ENCODE measurements at regions not wholly inside any gene's neighbourhood (a gene's known extent, or its start where the extent isn't known, plus 50 kb on each side); places are given as distances from the start of the nearest gene placed in this dataset.
"Not testable (repeated sequence)": the region's sequence is repeated elsewhere in the genome, so short reads cannot be mapped to it uniquely, and the experiment has no call there.

GRCh38 chr3:163707659-163708058, 1370.6 kb downstream of the SI start:
- no peak overlapping the region for H3K9ac ChIP-seq (ENCODE audit: low read depth, low read length)

GRCh38 chr3:163698221-163698620, 1380.1 kb downstream of the SI start:
- H3K27ac ChIP-seq (ENCODE audit: low read length); H3K9ac ChIP-seq (ENCODE audit: low read depth, low read length); H3K4me1 ChIP-seq (ENCODE audit: insufficient read depth, low read length); H3K36me3 ChIP-seq (ENCODE audit: insufficient read depth, low read depth, low read length); H3K27me3 ChIP-seq (ENCODE audit: insufficient read depth, low read length); H3K4me3 ChIP-seq (ENCODE audit: low read length); H3K9me3 ChIP-seq (ENCODE audit: insufficient read depth, low read depth, low read length): not testable (repeated sequence)

More at GRCh38 chr3:163707659-163708058, 1370.6 kb downstream of the SI start:
- Histone ChIP-seq H3K36me3 (ENCODE audit: insufficient read depth, low read depth, low read length) (no peaks in the 10 kb centered on the region), H3K9me3 (ENCODE audit: insufficient read depth, low read depth, low read length) (no peaks in the 10 kb centered on the region), H3K27me3 (ENCODE audit: insufficient read depth, low read length) (no peaks in the 10 kb centered on the region), H3K4me3 (ENCODE audit: low read length) (no peak overlapping the region), H3K4me1 (ENCODE audit: insufficient read depth, low read length) (no peaks in the 10 kb centered on the region), H3K27ac (ENCODE audit: low read length) (no peak overlapping the region)

- Histone ChIP-seq H3K4me1 (ENCODE audit: insufficient read depth, low read length) (no peaks in the 10 kb centered on the region), H3K36me3 (ENCODE audit: insufficient read depth, low read depth, low read length) (no peaks in the 10 kb centered on the region), H3K27ac (ENCODE audit: low read length) (no peak overlapping the region), H3K9me3 (ENCODE audit: insufficient read depth, low read depth, low read length) (peaks cover 9% of the 10 kb centered on the region), H3K9ac (ENCODE audit: low read depth, low read length) (no peak overlapping the region), H3K27me3 (ENCODE audit: insufficient read depth, low read length) (no peaks in the 10 kb centered on the region), H3K4me3 (ENCODE audit: low read length) (no peak overlapping the region)
These were observed 1385.8 kb downstream of the SI start for GRCh38 chr3:163692494-163692893.

GRCh38 chr3:163684651-163685050, 1393.6 kb downstream of the SI start:
- Histone ChIP-seq H3K4me1 (ENCODE audit: insufficient read depth, low read length) (no peaks in the 10 kb centered on the region), H3K27ac (ENCODE audit: low read length) (no peak overlapping the region), H3K9me3 (ENCODE audit: insufficient read depth, low read depth, low read length) (peaks cover 7% of the 10 kb centered on the region), H3K36me3 (ENCODE audit: insufficient read depth, low read depth, low read length) (no peaks in the 10 kb centered on the region), H3K4me3 (ENCODE audit: low read length) (no peak overlapping the region), H3K27me3 (ENCODE audit: insufficient read depth, low read length) (no peaks in the 10 kb centered on the region), H3K9ac (ENCODE audit: low read depth, low read length) (no peak overlapping the region)

GRCh38 chr3:163672954-163673353, 1405.3 kb downstream of the SI start:
- H3K27ac ChIP-seq (ENCODE audit: low read length), result no peak overlapping the region
- no peaks in the 10 kb centered on the region for H3K4me1 ChIP-seq (ENCODE audit: insufficient read depth, low read length)
- no peaks in the 10 kb centered on the region for H3K9me3 ChIP-seq (ENCODE audit: insufficient read depth, low read depth, low read length)
- H3K9ac ChIP-seq (ENCODE audit: low read depth, low read length), result no peak overlapping the region
- no peak overlapping the region for H3K4me3 ChIP-seq (ENCODE audit: low read length)
- no peaks in the 10 kb centered on the region for H3K36me3 ChIP-seq (ENCODE audit: insufficient read depth, low read depth, low read length)
- no peaks in the 10 kb centered on the region for H3K27me3 ChIP-seq (ENCODE audit: insufficient read depth, low read length)

- H3K27me3 ChIP-seq (ENCODE audit: insufficient read depth, low read length), result no peaks in the 10 kb centered on the region
- no peaks in the 10 kb centered on the region for H3K4me1 ChIP-seq (ENCODE audit: insufficient read depth, low read length)
- H3K9ac ChIP-seq (ENCODE audit: low read depth, low read length), result no peak overlapping the region
- no peak overlapping the region for H3K27ac ChIP-seq (ENCODE audit: low read length)
- no peak overlapping the region for H3K4me3 ChIP-seq (ENCODE audit: low read length)
- H3K9me3 ChIP-seq (ENCODE audit: insufficient read depth, low read depth, low read length), result no peaks in the 10 kb centered on the region
- no peaks in the 10 kb centered on the region for H3K36me3 ChIP-seq (ENCODE audit: insufficient read depth, low read depth, low read length)
These were observed 1407.1 kb downstream of the SI start for GRCh38 chr3:163671201-163671600.

- H3K9ac ChIP-seq (ENCODE audit: low read depth, low read length), result no peak overlapping the region
- no peak overlapping the region for H3K4me3 ChIP-seq (ENCODE audit: low read length)
- H3K27ac ChIP-seq (ENCODE audit: low read length), result no peak overlapping the region
- no peaks in the 10 kb centered on the region for H3K9me3 ChIP-seq (ENCODE audit: insufficient read depth, low read depth, low read length)
- no peaks in the 10 kb centered on the region for H3K36me3 ChIP-seq (ENCODE audit: insufficient read depth, low read depth, low read length)
- H3K27me3 ChIP-seq (ENCODE audit: insufficient read depth, low read length), result no peaks in the 10 kb centered on the region
- no peaks in the 10 kb centered on the region for H3K4me1 ChIP-seq (ENCODE audit: insufficient read depth, low read length)
These were observed 1413.8 kb downstream of the SI start for GRCh38 chr3:163664466-163664865.

- Histone ChIP-seq H3K9me3 (ENCODE audit: insufficient read depth, low read depth, low read length) (no peaks in the 10 kb centered on the region), H3K4me3 (ENCODE audit: low read length) (no peak overlapping the region), H3K36me3 (ENCODE audit: insufficient read depth, low read depth, low read length) (no peaks in the 10 kb centered on the region), H3K4me1 (ENCODE audit: insufficient read depth, low read length) (no peaks in the 10 kb centered on the region), H3K27ac (ENCODE audit: low read length) (no peak overlapping the region), H3K9ac (ENCODE audit: low read depth, low read length) (no peak overlapping the region), H3K27me3 (ENCODE audit: insufficient read depth, low read length) (no peaks in the 10 kb centered on the region)
These were observed 1421.2 kb downstream of the SI start for GRCh38 chr3:163657088-163657487.

- Histone ChIP-seq H3K9ac (ENCODE audit: low read depth, low read length) (no peak overlapping the region), H3K27ac (ENCODE audit: low read length) (no peak overlapping the region)
These were observed 1423.3 kb downstream of the SI start for GRCh38 chr3:163655021-163655420.

GRCh38 chr3:163644172-163644571, 1434.1 kb downstream of the SI start:
- H3K4me1 ChIP-seq (ENCODE audit: insufficient read depth, low read length), result no peaks in the 10 kb centered on the region
- no peak overlapping the region for H3K27ac ChIP-seq (ENCODE audit: low read length)

More at GRCh38 chr3:163655021-163655420, 1423.3 kb downstream of the SI start:
- Histone ChIP-seq H3K4me3 (ENCODE audit: low read length) (no peak overlapping the region), H3K9me3 (ENCODE audit: insufficient read depth, low read depth, low read length) (no peaks in the 10 kb centered on the region), H3K27me3 (ENCODE audit: insufficient read depth, low read length) (no peaks in the 10 kb centered on the region), H3K36me3 (ENCODE audit: insufficient read depth, low read depth, low read length) (no peaks in the 10 kb centered on the region), H3K4me1 (ENCODE audit: insufficient read depth, low read length) (no peaks in the 10 kb centered on the region)

GRCh38 chr3:163632722-163633121, 1445.6 kb downstream of the SI start:
- Histone ChIP-seq H3K4me3 (ENCODE audit: low read length) (no peak overlapping the region), H3K9me3 (ENCODE audit: insufficient read depth, low read depth, low read length) (no peaks in the 10 kb centered on the region), H3K9ac (ENCODE audit: low read depth, low read length) (no peak overlapping the region), H3K4me1 (ENCODE audit: insufficient read depth, low read length) (no peaks in the 10 kb centered on the region), H3K27ac (ENCODE audit: low read length) (no peak overlapping the region), H3K27me3 (ENCODE audit: insufficient read depth, low read length) (no peaks in the 10 kb centered on the region), H3K36me3 (ENCODE audit: insufficient read depth, low read depth, low read length) (no peaks in the 10 kb centered on the region)

More at GRCh38 chr3:163644172-163644571, 1434.1 kb downstream of the SI start:
- H3K27me3 ChIP-seq (ENCODE audit: insufficient read depth, low read length), result no peaks in the 10 kb centered on the region
- H3K36me3 ChIP-seq (ENCODE audit: insufficient read depth, low read depth, low read length), result no peaks in the 10 kb centered on the region
- H3K9me3 ChIP-seq (ENCODE audit: insufficient read depth, low read depth, low read length), result no peaks in the 10 kb centered on the region; the same call in 1 of the 2 replicates
- H3K4me3 ChIP-seq (ENCODE audit: low read length), result no peak overlapping the region
- no peak overlapping the region for H3K9ac ChIP-seq (ENCODE audit: low read depth, low read length)

- no peaks in the 10 kb centered on the region for H3K36me3 ChIP-seq (ENCODE audit: insufficient read depth, low read depth, low read length)
These were observed 1451.5 kb downstream of the SI start for GRCh38 chr3:163626753-163627152.

GRCh38 chr3:163622384-163622783, 1455.9 kb downstream of the SI start:
- Histone ChIP-seq H3K36me3 (ENCODE audit: insufficient read depth, low read depth, low read length) (no peaks in the 10 kb centered on the region), H3K9me3 (ENCODE audit: insufficient read depth, low read depth, low read length) (no peaks in the 10 kb centered on the region), H3K9ac (ENCODE audit: low read depth, low read length) (no peak overlapping the region), H3K4me1 (ENCODE audit: insufficient read depth, low read length) (no peaks in the 10 kb centered on the region), H3K4me3 (ENCODE audit: low read length) (no peak overlapping the region), H3K27ac (ENCODE audit: low read length) (no peak overlapping the region), H3K27me3 (ENCODE audit: insufficient read depth, low read length) (no peaks in the 10 kb centered on the region)

More at GRCh38 chr3:163626753-163627152, 1451.5 kb downstream of the SI start:
- Histone ChIP-seq H3K9ac (ENCODE audit: low read depth, low read length) (no peak overlapping the region), H3K4me1 (ENCODE audit: insufficient read depth, low read length) (no peaks in the 10 kb centered on the region), H3K9me3 (ENCODE audit: insufficient read depth, low read depth, low read length) (no peaks in the 10 kb centered on the region), H3K4me3 (ENCODE audit: low read length) (no peak overlapping the region), H3K27me3 (ENCODE audit: insufficient read depth, low read length) (no peaks in the 10 kb centered on the region), H3K27ac (ENCODE audit: low read length) (no peak overlapping the region)

Measured in iPS-20b (cell line).